SK-N-SH treated with all-trans-retinoic acid at 6 μM for 48 hours (cell line): ENCODE measurements at regions not wholly inside any gene's neighbourhood (a gene's known extent, or its start where the extent isn't known, plus 50 kb on each side); places are given as distances from the start of the nearest gene placed in this dataset.
"Not testable (repeated sequence)": the region's sequence is repeated elsewhere in the genome, so short reads cannot be mapped to it uniquely, and the experiment has no call there.

ENCODE experiments used
- ATAC-seq: fragments of 200-7000 bp; cut with Tn5 transposase; 3 replicates; pipeline ENCODE4 v1.9.1; 2020; ENCODE audit warnings: mild to moderate bottlenecking, moderate library complexity
- BACH2 ChIP-seq: fragments of 250-450 bp; sonication (Bioruptor Pico); IDR thresholded peaks from 2 replicates; pipeline ENCODE4 v1.9.0; 2021; ENCODE audit warnings: mild to moderate bottlenecking, borderline replicate concordance
- CREB5 ChIP-seq: fragments of 250-450 bp; sonication (Bioruptor Pico); IDR thresholded peaks from 2 replicates; pipeline ENCODE4 v1.5.1; 2020; ENCODE audit warnings: low read depth, mild to moderate bottlenecking, moderate library complexity
- CSDC2 ChIP-seq: fragments of 250-450 bp; sonication (Bioruptor Pico); IDR thresholded peaks from 2 replicates; pipeline ENCODE4 v1.5.0; 2020; ENCODE audit warnings: mild to moderate bottlenecking, moderate library complexity
- CSRNP3 ChIP-seq: fragments of 250-450 bp; sonication (Bioruptor Pico); IDR thresholded peaks from 2 replicates; pipeline ENCODE4 v1.5.1; 2021; ENCODE audit warnings: mild to moderate bottlenecking, moderate library complexity
- ESRRG ChIP-seq: fragments of 250-450 bp; sonication (Bioruptor Pico); IDR thresholded peaks from 2 replicates; pipeline ENCODE4 v1.6.1; 2021; ENCODE audit warnings: mild to moderate bottlenecking
- GLIS3 ChIP-seq: fragments of 250-450 bp; sonication (Bioruptor Pico); IDR thresholded peaks from 2 replicates; pipeline ENCODE4 v1.5.0; 2020; ENCODE audit warnings: mild to moderate bottlenecking, moderate library complexity
- ISL1 ChIP-seq: fragments of 250-450 bp; sonication (Bioruptor Pico); IDR thresholded peaks from 2 replicates; pipeline ENCODE4 v2.1.2; 2022; ENCODE audit warnings: mild to moderate bottlenecking, moderate library complexity
- OSR1 ChIP-seq: fragments of 250-450 bp; sonication (Bioruptor Pico); IDR thresholded peaks from 2 replicates; pipeline ENCODE4 v1.8.0; 2022; ENCODE audit warnings: moderate library complexity, mild to moderate bottlenecking, inconsistent platforms
- PATZ1 ChIP-seq: fragments of 250-450 bp; sonication (Bioruptor Pico); IDR thresholded peaks from 2 replicates; pipeline ENCODE4 v1.8.0; 2020; ENCODE audit warnings: mild to moderate bottlenecking, moderate library complexity, borderline replicate concordance
- POU6F1 ChIP-seq: fragments of 250-450 bp; sonication (Bioruptor Pico); IDR thresholded peaks from 2 replicates; pipeline ENCODE4 v1.8.0; 2021; ENCODE audit warnings: low read depth, mild to moderate bottlenecking, moderate library complexity, borderline replicate concordance
- PPARA ChIP-seq: fragments of 250-450 bp; sonication (Bioruptor Pico); IDR thresholded peaks from 2 replicates; pipeline ENCODE4 v1.5.0; 2020; ENCODE audit warnings: mild to moderate bottlenecking, borderline replicate concordance
- RARB ChIP-seq: fragments of 250-450 bp; sonication (Bioruptor Pico); IDR thresholded peaks from 2 replicates; pipeline ENCODE4 v1.8.0; 2021; ENCODE audit warnings: mild to moderate bottlenecking, moderate library complexity
- SNAI2 ChIP-seq: fragments of 250-450 bp; sonication (Bioruptor Pico); IDR thresholded peaks from 2 replicates; pipeline ENCODE4 v1.5.0; 2020; ENCODE audit warnings: mild to moderate bottlenecking, moderate library complexity
- TOX ChIP-seq: fragments of 250-450 bp; sonication (Bioruptor Pico); IDR thresholded peaks from 2 replicates; pipeline ENCODE4 v1.8.0; 2021; ENCODE audit warnings: mild to moderate bottlenecking, moderate library complexity, borderline replicate concordance
- TSHZ2 ChIP-seq: fragments of 250-450 bp; sonication (Bioruptor Pico); IDR thresholded peaks from 2 replicates; pipeline ENCODE4 v1.5.0; 2020; ENCODE audit warnings: mild to moderate bottlenecking, moderate library complexity
- ZC3H10 ChIP-seq: fragments of 250-450 bp; sonication (Bioruptor Pico); IDR thresholded peaks from 2 replicates; pipeline ENCODE4 v1.5.1; 2021; ENCODE audit warnings: mild to moderate bottlenecking, moderate library complexity
- ZFP3 ChIP-seq: fragments of 250-450 bp; sonication (Bioruptor Pico); IDR thresholded peaks from 2 replicates; pipeline ENCODE4 v1.5.0; 2020; ENCODE audit warnings: mild to moderate bottlenecking, moderate library complexity
- ZNF565 ChIP-seq: fragments of 450-650 bp; formaldehyde crosslinking; conservative IDR thresholded peaks from 2 replicates; pipeline ENCODE4 v1.5.0; 2020; ENCODE audit warnings: low read depth, mild to moderate bottlenecking, moderate library complexity
- ZNF70 ChIP-seq: fragments of 450-650 bp; formaldehyde crosslinking; IDR thresholded peaks from 2 replicates; pipeline ENCODE4 v1.5.0; 2020; ENCODE audit warnings: mild to moderate bottlenecking, moderate library complexity
- ZNF8 ChIP-seq: fragments of 450-650 bp; formaldehyde crosslinking; IDR thresholded peaks from 2 replicates; pipeline ENCODE4 v1.5.0; 2020; ENCODE audit warnings: mild to moderate bottlenecking, moderate library complexity

- TF ChIP-seq CREB5 (CRISPR knock-in tag) (no peak), TSHZ2 (no peak), BACH2 (CRISPR knock-in tag) (no peak), SNAI2 (CRISPR knock-in tag) (no peak), ZNF565 (no peak), OSR1 (CRISPR knock-in tag) (no peak), ZFP3 (no peak), ZNF8 (CRISPR knock-in tag) (no peak), ISL1 (CRISPR knock-in tag) (no peak), PATZ1 (CRISPR knock-in tag) (no peak), TOX (CRISPR knock-in tag) (no peak)
Measured at GRCh38 chr2:8253781-8254180, 428.1 kb upstream of the ID2 start.

GRCh38 chr2:8254214-8254613, 427.6 kb upstream of the ID2 start:
- ATAC-seq, result not testable (repeated sequence)

More at GRCh38 chr2:8253781-8254180, 428.1 kb upstream of the ID2 start:
- ATAC-seq, result no peak

GRCh38 chr2:8254791-8255447, 426.9 kb upstream of the ID2 start:
- ATAC-seq, result no peak
- TF ChIP-seq BACH2 (CRISPR knock-in tag) (no peak), ZNF70 (CRISPR knock-in tag) (no peak), ZC3H10 (CRISPR knock-in tag) (no peak), ZNF565 (no peak), RARB (CRISPR knock-in tag) (no peak), CSRNP3 (CRISPR knock-in tag) (no peak), POU6F1 (CRISPR knock-in tag) (no peak), ZFP3 (no peak), TSHZ2 (no peak), ESRRG (CRISPR knock-in tag) (no peak), SNAI2 (CRISPR knock-in tag) (no peak), ISL1 (CRISPR knock-in tag) (no peak), PPARA (CRISPR knock-in tag) (no peak), GLIS3 (CRISPR knock-in tag) (no peak), OSR1 (CRISPR knock-in tag) (no peak), CSDC2 (CRISPR knock-in tag) (no peak), TOX (CRISPR knock-in tag) (no peak), ZNF8 (CRISPR knock-in tag) (no peak)
